ENCODE measurements at regions not wholly inside any gene's neighbourhood (a gene's known extent, or its start where the extent isn't known, plus 50 kb on each side); places are given as distances from the start of the nearest gene placed in this dataset.
"Not testable (repeated sequence)": the region's sequence is repeated elsewhere in the genome, so short reads cannot be mapped to it uniquely, and the experiment has no call there.

DNA sequence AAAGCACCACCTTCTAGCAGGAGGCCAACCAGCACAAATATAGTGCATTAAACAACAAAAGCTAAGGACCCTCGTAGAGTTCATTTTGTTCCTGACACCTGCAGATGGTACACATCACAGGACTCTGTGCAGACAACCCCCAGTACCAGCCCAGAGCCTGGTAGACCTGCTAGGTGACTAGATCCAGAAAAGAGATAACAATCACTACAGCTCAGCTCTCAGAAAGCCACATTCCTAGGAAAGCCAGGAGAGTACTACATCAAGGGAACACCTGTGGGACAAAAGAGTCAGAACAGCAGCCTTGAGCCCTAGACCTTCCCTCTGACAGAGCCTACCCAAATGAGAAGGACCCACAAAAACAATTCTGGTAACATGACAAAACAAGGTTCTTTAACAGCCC is 344.7 kb upstream of the PTBP2 start:
- no peak for FAIRE-seq

DNA sequence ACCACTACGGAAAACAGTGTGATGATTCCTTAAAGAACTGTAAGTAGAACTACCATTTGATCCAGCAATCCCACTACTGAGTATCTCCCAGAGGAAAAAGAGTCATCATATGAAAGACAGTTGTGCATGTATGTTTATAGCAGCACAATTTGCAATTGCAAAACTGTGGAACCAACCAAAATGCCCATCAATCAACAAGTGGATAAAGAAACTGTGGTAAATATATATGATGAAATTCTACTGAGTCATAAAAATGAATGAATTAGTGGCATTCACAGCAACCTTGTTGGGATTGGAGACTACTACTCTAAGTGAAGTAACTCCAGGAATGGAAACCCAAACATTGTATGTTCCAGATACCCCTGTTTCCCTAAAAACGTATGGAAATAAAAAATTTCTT is 337.0 kb upstream of the PTBP2 start:
- FAIRE-seq, result no peak

GRCh38 chr1:96387785-96388184 is 333.8 kb upstream of the PTBP2 start:
- FAIRE-seq, result no peak

- FAIRE-seq, result no peak
These were observed 332.9 kb upstream of the PTBP2 start for GRCh38 chr1:96388421-96389310.

- FAIRE-seq, result no peak
These were observed 321.5 kb upstream of the PTBP2 start for GRCh38 chr1:96400089-96400488.

- no peak for FAIRE-seq
These were observed 312.5 kb upstream of the PTBP2 start for GRCh38 chr1:96409087-96409486.

DNA sequence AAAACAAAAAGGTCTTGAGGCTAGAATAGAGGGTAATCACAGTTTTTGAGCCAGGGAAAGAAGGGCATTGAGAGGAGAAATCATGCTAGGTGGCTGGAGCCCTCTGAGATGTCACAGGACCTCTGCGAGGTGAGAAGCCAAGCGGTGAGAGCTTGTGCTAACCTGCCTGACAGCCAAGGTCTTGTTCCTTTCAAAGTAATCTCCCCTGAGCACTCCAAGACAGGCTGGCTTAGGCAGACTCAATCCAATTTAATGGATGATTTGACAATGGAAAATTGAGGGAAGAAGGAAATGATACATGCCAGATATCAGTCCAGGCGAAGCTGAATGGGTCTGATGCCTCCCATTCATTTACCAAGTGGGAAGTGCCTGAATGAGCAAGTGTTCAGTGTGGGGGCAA is 311.9 kb upstream of the PTBP2 start:
- FAIRE-seq, result no peak

DNA sequence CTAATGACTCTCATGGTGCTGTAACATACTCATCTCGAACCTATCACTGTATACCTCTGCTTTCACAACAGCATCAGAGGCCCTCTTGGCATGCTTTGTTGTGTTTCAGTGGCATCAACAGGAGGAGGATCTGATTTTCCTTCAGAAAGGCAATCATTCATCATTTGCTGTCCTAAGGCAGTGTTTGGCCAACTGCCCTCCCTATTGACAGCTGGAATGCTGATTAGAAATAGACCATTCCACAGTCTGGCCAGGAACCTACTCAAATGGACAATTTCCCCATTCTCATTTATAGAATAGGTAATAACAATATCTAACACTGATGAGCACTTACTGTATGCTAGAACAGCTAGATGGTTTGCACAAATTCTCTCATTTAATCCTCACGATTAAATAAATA is 310.6 kb upstream of the PTBP2 start:
- no peak for FAIRE-seq

DNA sequence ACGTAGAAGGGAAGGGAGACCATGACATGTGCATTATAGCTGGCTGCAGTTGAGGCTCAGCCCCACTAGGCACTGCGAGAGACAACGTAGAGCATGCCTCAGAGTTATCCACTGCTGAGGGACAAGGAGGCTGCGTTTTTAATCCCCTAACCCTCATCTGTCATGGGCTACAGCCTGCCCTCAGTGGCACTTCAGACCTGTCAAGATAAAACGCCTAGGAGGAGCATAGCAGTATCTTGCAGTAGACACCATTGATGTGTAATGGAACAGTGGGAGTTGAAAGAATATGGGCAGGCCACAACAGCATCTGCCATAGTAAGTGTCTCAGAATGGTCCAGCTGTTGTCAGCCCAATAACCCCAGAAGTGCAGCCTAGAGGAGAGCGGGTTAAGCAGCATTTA is 307.0 kb upstream of the PTBP2 start:
- no peak for FAIRE-seq

GRCh38 chr1:96416111-96416595 is 305.4 kb upstream of the PTBP2 start:
- FAIRE-seq, result no peak

DNA sequence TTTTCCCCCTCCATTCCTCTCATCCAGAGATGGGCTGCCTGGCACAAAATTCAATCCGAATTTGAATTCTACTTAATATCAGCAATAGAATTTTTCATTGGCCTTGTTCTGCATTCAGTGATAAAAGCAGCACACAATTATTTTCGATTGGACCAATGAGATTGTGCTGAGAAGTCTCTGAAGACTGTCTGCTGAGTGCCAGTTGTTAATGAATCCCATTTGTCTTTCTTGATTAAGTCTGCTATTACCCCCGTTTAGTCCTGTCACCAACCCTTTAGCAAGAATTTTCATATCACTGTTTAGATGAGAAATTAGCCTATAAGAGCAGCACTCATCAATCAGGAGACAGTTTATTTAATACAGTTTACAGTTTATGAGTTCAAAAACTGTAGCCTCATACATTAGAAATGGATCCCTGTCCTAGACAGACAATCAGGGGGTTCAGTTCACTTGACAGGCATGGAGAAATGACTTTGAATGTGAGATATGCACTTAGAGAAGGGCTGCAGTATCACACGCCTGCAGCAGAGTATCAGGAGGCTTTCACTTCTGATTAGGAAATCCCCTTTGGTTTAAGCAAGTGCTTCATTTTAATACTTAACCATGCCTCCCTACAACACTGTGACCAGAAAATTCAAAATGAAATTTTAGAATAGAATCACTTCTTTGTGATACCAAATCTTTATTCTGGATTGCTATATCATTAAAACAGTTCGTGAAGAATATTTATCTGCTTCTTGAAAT is 304.7 kb upstream of the PTBP2 start:
- FAIRE-seq, result no peak

- FAIRE-seq, result no peak
These were observed 302.6 kb upstream of the PTBP2 start for GRCh38 chr1:96418969-96419368.

- FAIRE-seq, result no peak
These were observed 296.7 kb upstream of the PTBP2 start for GRCh38 chr1:96424877-96425276.

- no peak for FAIRE-seq
These were observed 296.0 kb upstream of the PTBP2 start for GRCh38 chr1:96425382-96426129.

DNA sequence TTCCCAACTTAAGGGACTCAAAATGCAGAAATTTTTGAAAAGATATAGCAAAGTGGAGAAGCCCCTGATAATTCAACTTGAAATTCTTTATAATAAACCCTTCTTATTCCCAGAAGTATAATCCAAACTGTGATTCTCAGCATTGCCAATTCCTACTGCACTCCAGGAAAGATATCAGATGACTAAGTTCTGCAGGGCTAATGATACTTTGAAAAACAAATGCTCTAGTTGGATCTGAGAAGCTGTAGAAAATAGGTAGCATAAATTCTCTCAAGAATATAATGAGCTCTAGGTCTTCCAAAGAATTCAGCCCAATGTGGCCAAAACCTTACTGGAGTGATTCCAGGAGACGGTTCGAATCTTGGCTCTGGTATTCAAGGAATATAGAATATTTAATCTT is 294.0 kb upstream of the PTBP2 start:
- no peak for FAIRE-seq

GRCh38 chr1:96445302-96445701 is 276.3 kb upstream of the PTBP2 start:
- no peak for FAIRE-seq

DNA sequence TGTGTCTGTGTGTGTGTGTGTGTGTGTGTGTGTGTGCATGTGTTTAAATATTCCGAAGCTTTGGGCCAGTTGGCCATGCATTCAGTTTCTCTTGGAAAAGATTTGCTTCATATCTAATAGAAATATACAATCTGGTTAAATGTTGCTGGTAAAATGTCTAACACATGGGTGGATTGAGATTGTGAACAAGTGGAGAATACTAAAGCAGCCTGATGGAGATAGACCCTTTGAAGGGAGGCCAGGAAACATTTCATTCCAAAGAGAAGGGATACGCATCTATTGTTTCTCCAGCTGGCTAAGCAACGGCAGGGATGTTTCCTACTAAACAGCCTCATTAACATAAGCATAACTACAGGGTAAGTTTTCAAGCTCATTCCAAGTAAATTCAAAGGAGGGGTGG is 257.5 kb upstream of the PTBP2 start:
- no peak for FAIRE-seq

DNA sequence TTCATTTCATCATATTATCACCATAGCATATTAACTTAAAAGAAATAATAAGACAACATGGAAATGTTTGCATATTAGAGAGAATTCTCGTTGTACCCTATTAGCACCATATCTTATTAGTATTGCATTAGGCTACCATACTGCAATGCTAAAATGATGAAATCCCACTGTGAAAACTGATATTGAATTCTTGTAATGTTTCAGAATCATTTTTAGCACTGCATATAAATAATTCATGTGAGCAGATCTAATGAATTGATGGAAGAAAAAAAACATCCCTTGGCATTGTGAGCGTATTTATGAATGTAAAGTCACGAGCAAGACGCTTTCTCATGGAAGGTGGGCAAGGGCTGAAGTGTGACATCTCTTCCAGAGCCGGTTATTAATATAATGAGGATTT is 257.1 kb upstream of the PTBP2 start:
- no peak for FAIRE-seq

- no peak for FAIRE-seq
These were observed 256.6 kb upstream of the PTBP2 start for GRCh38 chr1:96464991-96465390.

GRCh38 chr1:96465441-96465840 is 256.1 kb upstream of the PTBP2 start:
- FAIRE-seq, result no peak

GRCh38 chr1:96466842-96467241 is 254.7 kb upstream of the PTBP2 start:
- FAIRE-seq, result no peak

DNA sequence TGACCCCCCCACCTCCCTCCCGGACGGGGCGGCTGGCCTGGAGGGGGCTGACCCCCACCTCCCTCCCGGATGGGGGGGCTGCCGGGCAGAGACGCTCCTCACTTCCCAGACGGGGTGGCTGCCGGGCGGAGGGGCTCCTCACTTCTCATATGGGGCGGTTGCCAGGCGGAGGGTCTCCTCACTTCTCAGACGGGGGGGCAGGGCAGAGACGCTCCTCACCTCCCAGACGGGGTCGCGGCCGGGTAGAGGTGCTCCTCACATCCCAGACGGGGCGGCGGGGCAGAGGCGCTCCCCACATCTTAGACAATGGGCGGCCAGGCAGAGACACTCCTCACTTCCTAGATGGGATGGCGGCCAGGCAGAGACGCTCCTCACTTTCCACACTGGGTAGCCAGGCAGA is 251.9 kb upstream of the PTBP2 start:
- FAIRE-seq, result not testable (repeated sequence)

GRCh38 chr1:96472471-96472870 is 249.1 kb upstream of the PTBP2 start:
- FAIRE-seq, result no peak
